ENCODE measurements at regions not wholly inside any gene's neighbourhood (a gene's known extent, or its start where the extent isn't known, plus 50 kb on each side); places are given as distances from the start of the nearest gene placed in this dataset.
"Not testable (repeated sequence)": the region's sequence is repeated elsewhere in the genome, so short reads cannot be mapped to it uniquely, and the experiment has no call there.

- no peak overlapping the region for H3K14ac ChIP-seq (ENCODE audit: insufficient read depth, low read length)
- H3K27ac Mint-ChIP-seq = no peak overlapping the region
- no peak overlapping the region for H3K23ac ChIP-seq (ENCODE audit: insufficient read length, low read depth, low read length)
- H3K9ac ChIP-seq (ENCODE audit: extremely low read depth, insufficient read length, low read length) = no peak overlapping the region
- H3K9me3 Mint-ChIP-seq = peaks cover 59 to 69% of the 10 kb centered on the region in 2 experiments
- H3K4me2 ChIP-seq (ENCODE audit: insufficient read depth, insufficient read length, low read length) = no peak overlapping the region
- no peak overlapping the region for H2BK20ac ChIP-seq (ENCODE audit: low read depth, low read length, poor library complexity, severe bottlenecking)
- H3K56ac ChIP-seq (ENCODE audit: insufficient read length, low read depth, low read length) = no peak overlapping the region
- no peaks in the 10 kb centered on the region for H3K79me1 ChIP-seq (ENCODE audit: insufficient read depth, low read depth, low read length, poor library complexity, severe bottlenecking)
- no peak for TF ChIP-seq CTCF (conservative IDR thresholded peaks at IDR 0.05)
- no peak overlapping the region for H2BK12ac ChIP-seq (ENCODE audit: insufficient read length, low read depth, low read length)
- H2BK120ac ChIP-seq (ENCODE audit: low read depth, low read length, poor library complexity, severe bottlenecking) = no peak overlapping the region
- H4K5ac ChIP-seq (ENCODE audit: insufficient read length, low read depth, low read length) = no peak overlapping the region
- H3K23me2 ChIP-seq (ENCODE audit: insufficient read length, low read depth, low read length, poor library complexity, severe bottlenecking) = no peaks in the 10 kb centered on the region
- no peak overlapping the region for H2AFZ ChIP-seq (ENCODE audit: low read length)
- H4K91ac ChIP-seq (ENCODE audit: insufficient read length, low read depth, low read length) = no peak overlapping the region
- no peak overlapping the region for H3K27ac ChIP-seq (ENCODE audit: insufficient read length, low read depth, low read length)
- no peaks in the 10 kb centered on the region for H3K9me3 ChIP-seq (ENCODE audit: control insufficient read depth, low read depth, low read length)
- no peaks in the 10 kb centered on the region for H3K79me2 ChIP-seq (ENCODE audit: insufficient read depth, low read length)
- H4K8ac ChIP-seq (replicated peaks; ENCODE audit: insufficient read length, low read depth, low read length) = no peak overlapping the region
- WGBS (ENCODE audit: extremely low coverage, insufficient read length, low lambda C conversion rate) = no CpG with 5 or more reads among the region's 2 CpGs
- no peak overlapping the region; a peak in 1 of 5 replicates for H3K4me3 Mint-ChIP-seq
- H3K27me3 Mint-ChIP-seq (ENCODE audit: low read depth) = no peaks in the 10 kb centered on the region; the same call in none of the 2 replicates
- peaks cover 0 to 2% (median 0%) of the 10 kb centered on the region in 3 experiments; a peak in 2 of 7 replicates for H3K36me3 Mint-ChIP-seq (ENCODE audit: insufficient read depth in 1 of 3, low read depth in 3 of 3)
- H2BK5ac ChIP-seq (ENCODE audit: insufficient read length, low read length) = no peak overlapping the region
- no peak overlapping the region for H3K18ac ChIP-seq (ENCODE audit: insufficient read length, low read depth, low read length)
- no peak overlapping the region for H2AK5ac ChIP-seq (ENCODE audit: insufficient read length, low read length)
- H3T11ph ChIP-seq (ENCODE audit: low read length) = no peak overlapping the region
- H3K27me3 ChIP-seq (ENCODE audit: insufficient read depth, low read length) = no peaks in the 10 kb centered on the region
- H4K20me1 ChIP-seq (ENCODE audit: control insufficient read depth, insufficient read depth, insufficient read length) = no peaks in the 10 kb centered on the region
- H3K4me1 ChIP-seq (ENCODE audit: insufficient read depth, low read length) = no peaks in the 10 kb centered on the region
- no peak for DNase-seq
- H3K4ac ChIP-seq (ENCODE audit: low read depth, low read length) = no peak overlapping the region
- H3K4me1 Mint-ChIP-seq = peaks cover 3 to 4% of the 10 kb centered on the region in 2 experiments; a peak in 1 of 4 replicates
- no peak overlapping the region for H2BK15ac ChIP-seq (ENCODE audit: low read depth, low read length)
Observed at GRCh38 chrX:39431893-39432292, 630.6 kb downstream of the MID1IP1 start.

- peaks cover 50 to 64% of the 10 kb centered on the region in 2 experiments for H3K9me3 Mint-ChIP-seq
- not testable (repeated sequence) for H3K79me1 ChIP-seq (ENCODE audit: insufficient read depth, low read depth, low read length, poor library complexity, severe bottlenecking); H3K23ac ChIP-seq (ENCODE audit: insufficient read length, low read depth, low read length); H3K56ac ChIP-seq (ENCODE audit: insufficient read length, low read depth, low read length); H2BK15ac ChIP-seq (ENCODE audit: low read depth, low read length); H2BK12ac ChIP-seq (ENCODE audit: insufficient read length, low read depth, low read length); H2BK20ac ChIP-seq (ENCODE audit: low read depth, low read length, poor library complexity, severe bottlenecking); H4K20me1 ChIP-seq (ENCODE audit: control insufficient read depth, insufficient read depth, insufficient read length); H3K27ac ChIP-seq (ENCODE audit: insufficient read length, low read depth, low read length); H2AFZ ChIP-seq (ENCODE audit: low read length); H3K4me3 Mint-ChIP-seq; H3K27me3 Mint-ChIP-seq (ENCODE audit: low read depth); H3K36me3 Mint-ChIP-seq (ENCODE audit: insufficient read depth in 1 of 3, low read depth in 3 of 3); H3K4me1 ChIP-seq (ENCODE audit: insufficient read depth, low read length); H3K27ac Mint-ChIP-seq; H3K4ac ChIP-seq (ENCODE audit: low read depth, low read length); H3K23me2 ChIP-seq (ENCODE audit: insufficient read length, low read depth, low read length, poor library complexity, severe bottlenecking); H3K27me3 ChIP-seq (ENCODE audit: insufficient read depth, low read length); H3K4me2 ChIP-seq (ENCODE audit: insufficient read depth, insufficient read length, low read length); DNase-seq; H3K4me1 Mint-ChIP-seq; H2BK5ac ChIP-seq (ENCODE audit: insufficient read length, low read length); H4K91ac ChIP-seq (ENCODE audit: insufficient read length, low read depth, low read length); H3K9ac ChIP-seq (ENCODE audit: extremely low read depth, insufficient read length, low read length); H3T11ph ChIP-seq (ENCODE audit: low read length); H3K18ac ChIP-seq (ENCODE audit: insufficient read length, low read depth, low read length); H2BK120ac ChIP-seq (ENCODE audit: low read depth, low read length, poor library complexity, severe bottlenecking); H3K9me3 ChIP-seq (ENCODE audit: control insufficient read depth, low read depth, low read length); H3K79me2 ChIP-seq (ENCODE audit: insufficient read depth, low read length); H3K14ac ChIP-seq (ENCODE audit: insufficient read depth, low read length); H4K8ac ChIP-seq (replicated peaks; ENCODE audit: insufficient read length, low read depth, low read length); H2AK5ac ChIP-seq (ENCODE audit: insufficient read length, low read length); H4K5ac ChIP-seq (ENCODE audit: insufficient read length, low read depth, low read length)
- WGBS (ENCODE audit: extremely low coverage, insufficient read length, low lambda C conversion rate) = no CpG with 5 or more reads among the region's 5 CpGs
Observed at GRCh38 chrX:39434671-39435070, 633.4 kb downstream of the MID1IP1 start.

Measured in H9 (cell line).